ENCODE measurements at regions not wholly inside any gene's neighbourhood (a gene's known extent, or its start where the extent isn't known, plus 50 kb on each side); places are given as distances from the start of the nearest gene placed in this dataset.

GRCh38 chr6:63478734-63479133, 93.5 kb upstream of the LOC128125822 start:
- no peak overlapping the region for H3K4me3 Mint-ChIP-seq
- no peaks in the 10 kb centered on the region for H3K4me1 Mint-ChIP-seq (ENCODE audit: low read depth)
- no peak for DNase-seq
- no peak for ATAC-seq
- H3K9me3 Mint-ChIP-seq, result no peaks in the 10 kb centered on the region
- no peaks in the 10 kb centered on the region for H3K36me3 Mint-ChIP-seq (ENCODE audit: insufficient read depth)
- H3K27me3 Mint-ChIP-seq (ENCODE audit: low read depth), result no peaks in the 10 kb centered on the region

GRCh38 chr6:63486196-63486595, 86.1 kb upstream of the LOC128125822 start:
- Mint-ChIP-seq H3K27me3 (ENCODE audit: low read depth) (no peaks in the 10 kb centered on the region), H3K9me3 (no peaks in the 10 kb centered on the region)
- no peak for ATAC-seq

GRCh38 chr6:63487103-63487813, 85.0 kb upstream of the LOC128125822 start:
- Mint-ChIP-seq H3K4me3 (no peak overlapping the region), H3K27me3 (ENCODE audit: low read depth) (no peaks in the 10 kb centered on the region), H3K4me1 (ENCODE audit: low read depth) (no peaks in the 10 kb centered on the region), H3K9me3 (no peaks in the 10 kb centered on the region), H3K36me3 (ENCODE audit: insufficient read depth) (no peaks in the 10 kb centered on the region)
- ATAC-seq, result no peak
- DNase-seq, result no peak

More at GRCh38 chr6:63486196-63486595, 86.1 kb upstream of the LOC128125822 start:
- H3K4me1 Mint-ChIP-seq (ENCODE audit: low read depth), result no peaks in the 10 kb centered on the region
- H3K36me3 Mint-ChIP-seq (ENCODE audit: insufficient read depth), result no peaks in the 10 kb centered on the region
- no peak overlapping the region for H3K4me3 Mint-ChIP-seq
- no peak for DNase-seq

GRCh38 chr6:63491119-63491518, 81.2 kb upstream of the LOC128125822 start:
- ATAC-seq, result no peak
- Mint-ChIP-seq H3K9me3 (no peaks in the 10 kb centered on the region), H3K36me3 (ENCODE audit: insufficient read depth) (no peaks in the 10 kb centered on the region), H3K4me1 (ENCODE audit: low read depth) (no peaks in the 10 kb centered on the region), H3K27me3 (ENCODE audit: low read depth) (no peaks in the 10 kb centered on the region), H3K4me3 (no peak overlapping the region)
- no peak for DNase-seq

GRCh38 chr6:63492476-63492875, 79.8 kb upstream of the LOC128125822 start:
- no peak overlapping the region for H3K4me3 Mint-ChIP-seq
- no peaks in the 10 kb centered on the region for H3K9me3 Mint-ChIP-seq
- H3K36me3 Mint-ChIP-seq (ENCODE audit: insufficient read depth), result no peaks in the 10 kb centered on the region
- DNase-seq, result no peak
- no peaks in the 10 kb centered on the region for H3K4me1 Mint-ChIP-seq (ENCODE audit: low read depth)
- H3K27me3 Mint-ChIP-seq (ENCODE audit: low read depth), result no peaks in the 10 kb centered on the region
- ATAC-seq, result no peak

- H3K27me3 Mint-ChIP-seq (ENCODE audit: low read depth), result no peaks in the 10 kb centered on the region
- ATAC-seq (no peak), DNase-seq (no peak)
- no peaks in the 10 kb centered on the region for H3K4me1 Mint-ChIP-seq (ENCODE audit: low read depth)
- no peaks in the 10 kb centered on the region for H3K9me3 Mint-ChIP-seq
- no peak overlapping the region for H3K4me3 Mint-ChIP-seq
- no peaks in the 10 kb centered on the region for H3K36me3 Mint-ChIP-seq (ENCODE audit: insufficient read depth)
Observed at GRCh38 chr6:63493557-63493956, 78.7 kb upstream of the LOC128125822 start.

- no peaks in the 10 kb centered on the region for H3K36me3 Mint-ChIP-seq (ENCODE audit: insufficient read depth)
Observed at GRCh38 chr6:63496361-63496804, 75.9 kb upstream of the LOC128125822 start.

GRCh38 chr6:63502156-63502555, 70.1 kb upstream of the LOC128125822 start:
- H3K9me3 Mint-ChIP-seq, result no peaks in the 10 kb centered on the region
- ATAC-seq, result no peak
- peaks cover 2% of the 10 kb centered on the region for H3K27me3 Mint-ChIP-seq (ENCODE audit: low read depth)
- H3K36me3 Mint-ChIP-seq (ENCODE audit: insufficient read depth), result no peaks in the 10 kb centered on the region
- no peaks in the 10 kb centered on the region for H3K4me1 Mint-ChIP-seq (ENCODE audit: low read depth)
- no peak overlapping the region for H3K4me3 Mint-ChIP-seq
- DNase-seq, result no peak

More at GRCh38 chr6:63496361-63496804, 75.9 kb upstream of the LOC128125822 start:
- DNase-seq, result no peak
- Mint-ChIP-seq H3K4me1 (ENCODE audit: low read depth) (no peaks in the 10 kb centered on the region), H3K4me3 (no peak overlapping the region), H3K9me3 (no peaks in the 10 kb centered on the region), H3K27me3 (ENCODE audit: low read depth) (no peaks in the 10 kb centered on the region)
- no peak for ATAC-seq

- no peaks in the 10 kb centered on the region for H3K36me3 Mint-ChIP-seq (ENCODE audit: insufficient read depth)
- DNase-seq (no peak), ATAC-seq (no peak)
- H3K9me3 Mint-ChIP-seq, result no peaks in the 10 kb centered on the region
- peaks cover 2% of the 10 kb centered on the region for H3K27me3 Mint-ChIP-seq (ENCODE audit: low read depth)
- H3K4me1 Mint-ChIP-seq (ENCODE audit: low read depth), result no peaks in the 10 kb centered on the region
- no peak overlapping the region for H3K4me3 Mint-ChIP-seq
Observed at GRCh38 chr6:63503199-63503598, 69.1 kb upstream of the LOC128125822 start.

GRCh38 chr6:63504777-63505384, 67.4 kb upstream of the LOC128125822 start:
- Mint-ChIP-seq H3K4me3 (no peak overlapping the region), H3K4me1 (ENCODE audit: low read depth) (no peaks in the 10 kb centered on the region), H3K27me3 (ENCODE audit: low read depth) (peaks cover 2% of the 10 kb centered on the region), H3K9me3 (no peaks in the 10 kb centered on the region), H3K36me3 (ENCODE audit: insufficient read depth) (no peaks in the 10 kb centered on the region)
- ATAC-seq (peak; percentile 48 to 69), DNase-seq (no peak)

- ATAC-seq (no peak), DNase-seq (no peak)
- H3K4me1 Mint-ChIP-seq (ENCODE audit: low read depth), result no peaks in the 10 kb centered on the region
- H3K4me3 Mint-ChIP-seq, result no peak overlapping the region
- peaks cover 2% of the 10 kb centered on the region for H3K27me3 Mint-ChIP-seq (ENCODE audit: low read depth)
- H3K9me3 Mint-ChIP-seq, result no peaks in the 10 kb centered on the region
- H3K36me3 Mint-ChIP-seq (ENCODE audit: insufficient read depth), result no peaks in the 10 kb centered on the region
Observed at GRCh38 chr6:63507096-63507495, 65.2 kb upstream of the LOC128125822 start.

- Mint-ChIP-seq H3K4me1 (ENCODE audit: low read depth) (no peaks in the 10 kb centered on the region), H3K4me3 (no peak overlapping the region), H3K36me3 (ENCODE audit: insufficient read depth) (no peaks in the 10 kb centered on the region), H3K27me3 (ENCODE audit: low read depth) (peaks cover 2% of the 10 kb centered on the region), H3K9me3 (no peaks in the 10 kb centered on the region)
- DNase-seq (no peak), ATAC-seq (no peak)
Observed at GRCh38 chr6:63509652-63510352, 62.5 kb upstream of the LOC128125822 start.

GRCh38 chr6:63510353-63510686, 62.0 kb upstream of the LOC128125822 start:
- Mint-ChIP-seq H3K9me3 (no peaks in the 10 kb centered on the region), H3K36me3 (ENCODE audit: insufficient read depth) (no peaks in the 10 kb centered on the region), H3K4me1 (ENCODE audit: low read depth) (no peaks in the 10 kb centered on the region), H3K27me3 (ENCODE audit: low read depth) (peaks cover 5% of the 10 kb centered on the region), H3K4me3 (no peak overlapping the region)
- DNase-seq (no peak), ATAC-seq (no peak)

GRCh38 chr6:63510849-63511248, 61.4 kb upstream of the LOC128125822 start:
- DNase-seq (no peak), ATAC-seq (no peak)
- Mint-ChIP-seq H3K27me3 (ENCODE audit: low read depth) (peaks cover 5% of the 10 kb centered on the region), H3K36me3 (ENCODE audit: insufficient read depth) (no peaks in the 10 kb centered on the region), H3K4me1 (ENCODE audit: low read depth) (no peaks in the 10 kb centered on the region), H3K9me3 (no peaks in the 10 kb centered on the region), H3K4me3 (no peak overlapping the region)

All from activated T-cell treated with anti-CD3 and anti-CD28 coated beads, Interleukin-2, amount 50 U/mL, for 4 hours (primary cell).